Thoracic aorta (tissue), 2 donors: ENCODE measurements at regions not wholly inside any gene's neighbourhood (a gene's known extent, or its start where the extent isn't known, plus 50 kb on each side); places are given as distances from the start of the nearest gene placed in this dataset.

Source experiments
- ATAC-seq: fragments of 150-250 bp; one replicate; pipeline ENCODE4 v1.8.0; 2017; ENCODE audit warnings: low read depth; ENCODE audit not compliant: insufficient number of reproducible peaks, low FRiP score
- DNase-seq: peaks from one replicate; pipeline ENCODE4 v3.0.0-alpha.2; 2020; ENCODE audit warnings: low spot score
- H3K27ac ChIP-seq, 2 donors: fragments of 200-600 bp; sonication (generic); 1 replicate in 1 of 2; 2 replicates in 1 of 2; pipeline ENCODE4 v1.5.1; 2016; ENCODE audit warnings: mild to moderate bottlenecking in 2 of 2, moderate library complexity in 2 of 2
- H3K27me3 ChIP-seq: fragments of 200-600 bp; sonication (generic); replicated peaks from 2 replicates; pipeline ENCODE4 v1.6.0; 2016; ENCODE audit warnings: mild to moderate bottlenecking; ENCODE audit not compliant: insufficient read depth
- H3K36me3 ChIP-seq: fragments of 200-600 bp; sonication (generic); one replicate; pipeline ENCODE4 v1.5.1; 2016
- H3K4me1 ChIP-seq, 2 donors: fragments of 200-600 bp; sonication (generic); 1 replicate in 1 of 2; 2 replicates in 1 of 2; pipeline versions ENCODE4 v1.5.1 to v1.6.0; 2016; ENCODE audit warnings: low read depth in 2 of 2, mild to moderate bottlenecking in 1 of 2; ENCODE audit not compliant: control insufficient read depth in 1 of 2
- H3K4me3 ChIP-seq: fragments of 200-600 bp; sonication (generic); 2 replicates; pipeline ENCODE4 v1.5.1; 2016; ENCODE audit warnings: mild to moderate bottlenecking
- H3K9me3 ChIP-seq: fragments of 200-600 bp; sonication (generic); 2 replicates; pipeline ENCODE4 v1.5.1; 2016
- TF ChIP-seq, protein P1 (sequence below): fragments of 200-600 bp; sonication (generic); IDR thresholded peaks from one replicate; pipeline ENCODE4 v1.5.1; 2019; ENCODE audit warnings: antibody characterized with exemption

DNA sequence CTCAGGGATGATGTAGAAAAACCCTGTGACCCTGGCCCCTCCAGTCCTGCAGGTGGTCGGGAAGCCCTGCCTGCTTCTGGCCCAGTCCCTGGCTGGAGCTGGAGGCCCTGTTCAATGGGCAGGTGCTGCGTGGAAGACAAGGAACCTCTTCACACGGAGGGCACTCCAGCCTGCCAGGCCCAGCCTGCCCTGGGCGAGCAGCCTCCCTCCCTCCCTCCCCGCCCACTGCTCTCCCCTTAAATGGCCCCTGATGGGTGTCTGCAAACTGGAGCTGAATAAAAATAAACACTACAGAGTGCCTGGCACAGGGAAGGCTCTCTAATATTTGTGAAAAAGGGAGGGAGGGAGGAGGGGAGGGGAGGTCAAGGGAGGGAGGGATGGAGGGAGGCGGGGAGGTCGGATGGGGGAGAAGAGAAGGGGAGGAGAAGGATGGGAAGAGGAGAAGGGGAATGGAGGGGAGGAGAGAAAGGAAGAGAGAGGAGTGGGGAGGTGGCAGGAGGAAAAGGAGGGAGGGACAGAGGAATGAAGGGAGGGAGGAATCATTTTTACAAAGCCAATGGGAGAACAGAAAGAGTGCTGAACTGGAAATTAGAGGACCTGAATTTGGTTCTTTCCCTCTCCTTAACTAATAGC is 222.8 kb upstream of the TNRC6C start:
- H3K4me3 ChIP-seq: peak overlapping the region; percentile 48
- H3K27me3 ChIP-seq: no peaks in the 10 kb centered on the region
- H3K27ac ChIP-seq: peak overlapping the region; percentile 66 to 80
- DNase-seq: peak; percentile 41
- H3K9me3 ChIP-seq: no peaks in the 10 kb centered on the region
- no peaks in the 10 kb centered on the region for H3K36me3 ChIP-seq
- peak; percentile 80 for ATAC-seq
- TF ChIP-seq, protein P1, sequence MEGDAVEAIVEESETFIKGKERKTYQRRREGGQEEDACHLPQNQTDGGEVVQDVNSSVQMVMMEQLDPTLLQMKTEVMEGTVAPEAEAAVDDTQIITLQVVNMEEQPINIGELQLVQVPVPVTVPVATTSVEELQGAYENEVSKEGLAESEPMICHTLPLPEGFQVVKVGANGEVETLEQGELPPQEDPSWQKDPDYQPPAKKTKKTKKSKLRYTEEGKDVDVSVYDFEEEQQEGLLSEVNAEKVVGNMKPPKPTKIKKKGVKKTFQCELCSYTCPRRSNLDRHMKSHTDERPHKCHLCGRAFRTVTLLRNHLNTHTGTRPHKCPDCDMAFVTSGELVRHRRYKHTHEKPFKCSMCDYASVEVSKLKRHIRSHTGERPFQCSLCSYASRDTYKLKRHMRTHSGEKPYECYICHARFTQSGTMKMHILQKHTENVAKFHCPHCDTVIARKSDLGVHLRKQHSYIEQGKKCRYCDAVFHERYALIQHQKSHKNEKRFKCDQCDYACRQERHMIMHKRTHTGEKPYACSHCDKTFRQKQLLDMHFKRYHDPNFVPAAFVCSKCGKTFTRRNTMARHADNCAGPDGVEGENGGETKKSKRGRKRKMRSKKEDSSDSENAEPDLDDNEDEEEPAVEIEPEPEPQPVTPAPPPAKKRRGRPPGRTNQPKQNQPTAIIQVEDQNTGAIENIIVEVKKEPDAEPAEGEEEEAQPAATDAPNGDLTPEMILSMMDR: no peak
- peaks cover 24 to 58% of the 10 kb centered on the region in 2 donors for H3K4me1 ChIP-seq

DNA sequence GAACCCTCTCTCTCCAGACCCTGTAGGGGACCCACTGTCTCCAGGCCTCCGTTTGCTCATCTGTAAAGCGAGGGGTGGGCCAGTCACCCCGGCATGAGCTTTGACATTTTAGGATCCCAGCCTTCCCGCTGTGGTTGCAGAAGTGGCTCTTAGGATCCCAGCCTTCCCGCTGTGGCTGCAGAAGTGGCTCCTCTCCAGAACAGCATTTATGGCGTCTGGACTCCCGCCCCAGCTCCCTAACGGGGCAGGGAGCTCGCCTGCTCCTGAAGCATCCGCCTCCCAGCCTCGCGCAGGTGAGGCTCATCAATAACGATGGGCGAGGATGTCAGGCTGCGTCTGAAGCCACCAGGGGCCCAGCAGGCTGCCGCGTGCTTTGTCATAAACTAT is 222.3 kb upstream of the TNRC6C start:
- H3K27me3 ChIP-seq: no peaks in the 10 kb centered on the region
- no peaks in the 10 kb centered on the region for H3K36me3 ChIP-seq
- TF ChIP-seq, protein P1: no peak
- ATAC-seq (no peak), DNase-seq (no peak)
- peak overlapping the region; percentile 58 to 66 for H3K27ac ChIP-seq
- peak overlapping the region; percentile 48 for H3K4me3 ChIP-seq
- peaks cover 24 to 58% of the 10 kb centered on the region in 2 donors for H3K4me1 ChIP-seq
- H3K9me3 ChIP-seq: no peaks in the 10 kb centered on the region

- Histone ChIP-seq H3K27me3 (no peaks in the 10 kb centered on the region), H3K36me3 (no peaks in the 10 kb centered on the region), H3K4me3 (no peak overlapping the region), H3K9me3 (no peaks in the 10 kb centered on the region), H3K27ac (peak overlapping the region; percentile 58 to 66), H3K4me1 (peaks cover 24 to 58% of the 10 kb centered on the region in 2 donors)
- TF ChIP-seq, protein P1: no peak
- no peak for ATAC-seq
- no peak for DNase-seq
Measured at GRCh38 chr17:77736721-77737120, 221.8 kb upstream of the TNRC6C start.

- ATAC-seq (no peak), DNase-seq (no peak)
- H3K9me3 ChIP-seq: no peaks in the 10 kb centered on the region
- peak overlapping the region; percentile 14 to 66 for H3K27ac ChIP-seq
- H3K27me3 ChIP-seq: no peaks in the 10 kb centered on the region
- H3K36me3 ChIP-seq: no peaks in the 10 kb centered on the region
- no peak overlapping the region for H3K4me3 ChIP-seq
- TF ChIP-seq, protein P1: no peak
- H3K4me1 ChIP-seq: peaks cover 24 to 58% of the 10 kb centered on the region in 2 donors
Measured at GRCh38 chr17:77737442-77738265, 220.8 kb upstream of the TNRC6C start.

DNA sequence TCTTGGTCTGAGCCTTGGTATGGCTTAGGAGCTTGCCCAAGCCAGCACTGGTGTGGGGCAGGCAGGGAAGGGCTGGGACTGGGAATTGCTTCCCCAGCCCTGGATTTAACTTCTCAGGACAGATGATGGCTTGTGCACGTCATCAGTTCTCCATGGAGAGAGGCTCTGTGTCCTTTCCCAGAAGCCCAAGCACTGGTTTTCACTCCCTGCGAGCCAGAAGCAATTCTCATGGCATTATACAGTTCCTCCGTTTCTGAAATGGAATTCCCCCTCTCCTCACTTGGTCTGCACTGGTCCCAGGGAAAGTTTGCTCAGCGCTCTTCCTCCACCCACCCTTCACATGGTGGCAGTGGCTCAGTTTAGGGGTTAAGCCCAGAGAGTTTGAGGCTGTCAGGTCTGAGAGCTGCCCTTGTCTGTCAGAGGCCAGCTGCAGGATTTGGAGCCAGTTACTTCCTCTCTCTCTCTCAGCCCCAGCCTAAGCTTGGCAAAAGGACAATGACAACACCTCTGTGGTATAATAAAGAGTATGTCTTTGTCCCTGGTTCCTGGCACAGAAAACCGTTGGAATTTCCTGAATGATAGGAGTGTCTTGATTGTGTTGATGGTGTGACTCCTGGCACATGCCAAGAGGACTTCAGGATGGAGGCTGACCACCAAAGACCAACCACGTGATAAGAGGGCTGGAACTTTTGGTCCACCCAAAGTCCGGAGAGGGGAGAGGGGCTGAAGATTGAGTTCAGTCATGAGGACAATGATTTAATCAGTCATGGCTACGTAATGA is 219.6 kb upstream of the TNRC6C start:
- Histone ChIP-seq H3K27ac (peak overlapping the region; percentile 66 to 78), H3K4me1 (peaks cover 22 to 53% of the 10 kb centered on the region in 2 donors), H3K9me3 (no peaks in the 10 kb centered on the region), H3K36me3 (no peaks in the 10 kb centered on the region), H3K4me3 (no peak overlapping the region), H3K27me3 (no peaks in the 10 kb centered on the region)
- DNase-seq: no peak
- TF ChIP-seq, protein P1: no peak
- ATAC-seq: no peak
